ENCODE measurements at regions not wholly inside any gene's neighbourhood (a gene's known extent, or its start where the extent isn't known, plus 50 kb on each side); places are given as distances from the start of the nearest gene placed in this dataset.

- no peak for DNase-seq
Observed at GRCh38 chr22:48851933-48852549, 975.6 kb downstream of the BRD1 start.

GRCh38 chr22:48850658-48851287, 976.9 kb downstream of the BRD1 start:
- DNase-seq, result no peak

- DNase-seq, result no peak
Observed at GRCh38 chr22:48849963-48850657, 977.6 kb downstream of the BRD1 start.

GRCh38 chr22:48849219-48849912, 978.3 kb downstream of the BRD1 start:
- DNase-seq, result no peak

- no peak for DNase-seq
Observed at GRCh38 chr22:48846200-48846599, 981.5 kb downstream of the BRD1 start.

- no peak for DNase-seq
Observed at GRCh38 chr22:48845356-48845936, 982.2 kb downstream of the BRD1 start.

GRCh38 chr22:48844056-48844675, 983.5 kb downstream of the BRD1 start:
- DNase-seq, result no peak

GRCh38 chr22:48843640-48844039, 984.0 kb downstream of the BRD1 start:
- DNase-seq, result no peak

- DNase-seq, result no peak
Observed at GRCh38 chr22:48842976-48843375, 984.7 kb downstream of the BRD1 start.

- no peak for DNase-seq
Observed at GRCh38 chr22:48842583-48842945, 985.1 kb downstream of the BRD1 start.

- DNase-seq, result no peak
Observed at GRCh38 chr22:48841881-48842582, 985.6 kb downstream of the BRD1 start.

GRCh38 chr22:48840112-48840949, 987.3 kb downstream of the BRD1 start:
- DNase-seq, result no peak

GRCh38 chr22:48838846-48839730, 988.6 kb downstream of the BRD1 start:
- no peak for DNase-seq

GRCh38 chr22:48838376-48838775, 989.3 kb downstream of the BRD1 start:
- no peak for DNase-seq

- no peak for DNase-seq
Observed at GRCh38 chr22:48837341-48837935, 990.2 kb downstream of the BRD1 start.

- DNase-seq, result no peak
Observed at GRCh38 chr22:48836673-48837340, 990.9 kb downstream of the BRD1 start.

GRCh38 chr22:48835857-48836672, 991.6 kb downstream of the BRD1 start:
- no peak for DNase-seq

GRCh38 chr22:48835364-48835763, 992.3 kb downstream of the BRD1 start:
- DNase-seq, result no peak
